GM19240 (cell line): ENCODE measurements at regions not wholly inside any gene's neighbourhood (a gene's known extent, or its start where the extent isn't known, plus 50 kb on each side); places are given as distances from the start of the nearest gene placed in this dataset.
"Not testable (repeated sequence)": the region's sequence is repeated elsewhere in the genome, so short reads cannot be mapped to it uniquely, and the experiment has no call there.

ENCODE experiments used
- DNase-seq: peaks from one replicate; pipeline ENCODE4 v3.0.0; 2011; ENCODE audit warnings: low spot score; ENCODE audit not compliant: insufficient read length

- DNase-seq = no peak
These were observed 957.8 kb downstream of the C4orf33 start for GRCh38 chr4:130053723-130054122.

DNA sequence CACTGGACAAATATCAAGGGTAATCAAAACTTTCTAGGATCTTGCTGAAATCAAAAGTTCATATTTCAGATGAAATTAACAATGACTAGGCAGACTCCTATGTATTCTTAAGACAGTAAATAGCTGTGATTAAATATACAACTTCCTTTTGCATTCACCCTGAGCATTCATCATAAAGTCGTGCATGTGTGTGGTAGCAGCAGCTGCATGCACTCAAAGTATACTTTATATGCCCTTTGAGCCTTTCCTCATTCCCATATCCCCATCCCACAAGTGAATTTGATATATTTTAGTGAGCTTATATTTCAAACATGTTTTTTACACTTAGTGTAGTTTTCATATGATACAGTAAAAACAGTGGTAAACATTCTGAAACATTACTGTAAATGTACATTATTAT, 959.0 kb downstream of the C4orf33 start:
- DNase-seq = no peak

DNA sequence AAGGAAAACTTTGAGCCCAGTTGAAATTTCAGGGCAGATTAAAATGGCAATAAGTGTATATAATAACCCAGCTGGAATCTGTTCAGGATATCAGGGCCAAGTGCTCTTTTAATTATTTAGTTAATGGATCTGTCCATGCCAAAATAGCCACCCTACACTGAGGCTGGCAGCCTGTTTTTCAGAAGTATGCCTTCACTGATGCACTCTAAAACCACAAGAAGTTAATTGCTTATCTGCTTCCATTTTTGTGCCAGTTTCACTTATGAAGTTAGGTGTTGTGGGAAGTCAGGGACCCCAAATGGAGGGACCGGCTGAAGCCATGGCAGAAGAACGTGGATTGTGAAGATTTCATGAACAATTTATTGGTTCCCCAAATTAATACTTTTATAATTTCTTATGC, 960.3 kb downstream of the C4orf33 start:
- no peak for DNase-seq

DNA sequence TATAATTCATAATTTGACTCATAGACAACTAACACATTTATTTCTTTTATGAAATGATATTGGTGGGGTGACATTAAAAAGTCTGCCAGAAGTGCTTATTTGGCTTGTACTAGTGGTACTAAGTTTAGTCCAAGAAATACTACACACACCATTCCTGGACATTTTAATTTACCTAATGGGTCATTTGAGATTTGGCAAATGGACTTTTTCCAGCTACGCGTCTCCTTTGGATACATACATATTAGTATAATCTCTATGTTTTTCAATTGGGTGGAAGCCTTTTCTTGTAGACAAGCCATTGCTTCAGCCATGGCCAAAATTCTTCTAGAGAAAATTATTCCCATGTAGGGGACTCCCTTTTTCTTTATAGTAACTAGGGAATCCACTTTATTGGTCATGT, 968.5 kb downstream of the C4orf33 start:
- DNase-seq = no peak

GRCh38 chr4:130067419-130067818, 971.5 kb downstream of the C4orf33 start:
- DNase-seq = no peak

GRCh38 chr4:130068072-130068471, 972.1 kb downstream of the C4orf33 start:
- no peak for DNase-seq

DNA sequence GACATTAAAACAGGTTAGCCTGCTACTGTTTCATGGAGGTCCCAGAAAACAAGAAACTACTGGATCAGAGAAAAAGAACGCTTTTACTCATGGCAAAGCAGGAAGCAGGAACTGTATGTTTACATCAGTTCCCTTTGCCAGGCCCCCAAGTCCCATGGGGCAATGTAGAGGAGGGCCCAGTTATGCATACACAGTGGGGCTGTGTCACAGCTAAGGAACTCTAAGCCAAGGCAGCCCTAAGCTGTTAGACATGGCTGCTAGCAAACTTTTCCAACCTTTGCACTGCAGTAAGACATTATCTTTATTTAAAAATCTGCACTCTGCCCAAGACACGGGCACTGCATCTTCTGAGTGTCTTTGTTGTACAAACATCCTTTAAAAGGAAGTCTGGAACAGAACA, 975.8 kb downstream of the C4orf33 start:
- no peak for DNase-seq

- no peak for DNase-seq
These were observed 977.3 kb downstream of the C4orf33 start for GRCh38 chr4:130073145-130073790.

- no peak for DNase-seq
These were observed 978.1 kb downstream of the C4orf33 start for GRCh38 chr4:130074096-130074495.

DNA sequence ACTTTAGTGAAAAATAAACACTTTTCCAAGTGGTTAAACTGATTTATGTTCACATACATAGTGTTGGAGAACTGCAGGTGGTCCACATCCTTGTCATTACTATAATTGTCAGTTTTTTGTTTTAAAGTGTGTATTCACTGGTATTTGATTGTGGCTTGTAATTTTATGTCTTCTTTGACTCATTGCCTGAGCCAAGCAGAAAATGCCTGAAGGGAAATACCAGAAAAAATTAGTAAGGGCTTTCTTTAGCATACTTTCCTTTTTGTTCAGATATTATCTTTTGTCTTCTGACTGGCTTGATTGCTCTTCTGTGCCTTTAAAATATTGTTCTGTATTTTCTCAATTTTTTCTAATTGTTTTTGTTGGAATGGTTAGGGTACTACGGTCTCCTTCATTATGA, 981.3 kb downstream of the C4orf33 start:
- DNase-seq = no peak

DNA sequence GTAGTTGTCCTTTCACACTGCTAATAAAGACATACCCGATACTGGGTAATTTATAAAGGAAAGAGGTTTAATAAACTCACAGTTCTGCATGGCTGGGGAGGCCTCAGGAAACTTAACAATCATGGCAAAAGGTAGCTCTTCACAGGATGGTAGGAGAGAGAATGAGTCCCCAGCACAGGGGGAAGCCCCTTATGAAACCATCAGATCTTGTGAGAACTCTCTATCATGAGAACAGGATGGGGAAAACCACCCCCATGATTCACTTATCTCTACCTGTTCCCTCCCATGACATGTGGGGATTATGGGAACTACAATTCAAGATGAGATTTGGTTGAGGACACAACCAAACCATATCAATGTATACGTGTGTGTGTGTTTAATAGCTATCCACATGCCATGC, 983.1 kb downstream of the C4orf33 start:
- not testable (repeated sequence) for DNase-seq

- DNase-seq = no peak
These were observed 985.0 kb downstream of the C4orf33 start for GRCh38 chr4:130080872-130081451.

DNA sequence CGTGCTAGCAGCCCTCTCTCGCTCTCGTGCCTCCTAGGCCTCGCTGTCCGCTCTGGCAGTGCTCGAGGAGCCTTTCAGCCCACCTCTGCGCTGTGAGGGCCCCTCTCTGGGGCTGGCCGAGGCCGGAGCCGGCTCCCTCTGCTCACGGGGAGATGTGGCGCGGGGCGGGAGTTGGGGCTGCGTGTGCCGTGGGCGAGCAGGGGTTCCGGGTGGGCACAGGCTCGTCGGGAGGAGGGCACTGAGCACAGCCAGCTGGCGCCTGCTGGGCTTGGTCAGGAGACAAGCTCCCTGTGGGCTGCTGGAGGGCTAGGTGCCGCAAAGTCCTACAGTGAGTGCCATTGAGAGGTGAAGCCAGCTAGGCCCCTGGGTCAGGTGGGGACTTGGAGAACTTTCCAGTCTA, 994.5 kb downstream of the C4orf33 start:
- no peak for DNase-seq

DNA sequence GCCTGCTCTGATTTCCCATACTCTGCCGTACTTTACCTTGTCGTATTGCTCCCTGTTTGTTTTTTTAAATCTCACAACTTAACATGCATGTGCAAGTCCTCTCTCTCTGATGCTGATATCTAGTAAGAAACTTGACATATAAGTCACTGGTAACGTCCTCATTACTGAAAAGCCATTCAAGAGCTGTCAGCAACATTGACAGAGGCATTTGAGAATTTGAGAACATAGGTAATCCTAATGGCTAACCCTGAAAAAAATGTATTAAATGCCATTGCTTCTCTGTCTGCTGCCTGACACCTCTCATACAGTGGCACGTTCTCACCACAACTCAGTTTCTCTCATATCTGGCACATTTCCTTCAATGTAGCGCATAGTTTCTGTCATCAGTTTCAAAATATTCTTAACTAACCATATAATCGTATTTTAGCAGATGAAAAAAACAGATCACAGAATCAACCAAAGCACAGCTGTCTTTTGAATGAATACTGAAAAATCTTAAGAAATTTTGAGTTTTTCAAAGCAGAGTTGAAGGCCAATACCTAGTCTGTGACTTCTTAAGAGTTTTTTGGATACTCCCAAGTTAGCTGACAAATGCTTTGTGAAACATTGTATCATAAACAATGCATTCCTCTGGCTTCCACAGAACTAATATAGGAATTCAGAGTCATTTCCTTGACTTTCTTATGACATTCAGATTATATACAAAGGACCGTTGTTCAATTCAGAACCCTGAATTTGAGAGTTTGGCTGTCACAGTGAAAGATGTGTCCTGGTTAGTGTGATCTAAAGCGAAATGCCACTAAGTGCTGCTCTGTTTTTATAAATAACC, 996.4 kb downstream of the C4orf33 start:
- no peak for DNase-seq

- no peak for DNase-seq
These were observed 1003.2 kb downstream of the C4orf33 start for GRCh38 chr4:130099105-130099504.

DNA sequence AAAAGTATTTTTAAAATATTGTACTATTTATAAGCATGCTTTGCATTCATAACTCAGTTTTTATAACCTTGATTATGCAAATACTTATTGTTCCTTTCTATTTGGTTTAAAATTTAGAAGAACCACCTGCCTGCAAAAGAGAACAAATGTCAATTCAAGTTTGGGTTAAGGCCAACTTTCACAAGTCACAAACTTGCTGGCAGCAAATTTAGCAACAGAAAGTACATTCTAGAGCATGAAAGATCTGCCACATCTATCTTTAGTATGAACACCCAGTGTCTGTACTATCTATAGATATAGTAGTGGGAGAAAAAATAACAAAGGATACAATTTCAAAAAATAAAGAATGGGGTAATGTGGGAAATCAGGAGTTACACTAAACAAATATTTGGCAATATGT, 1014.2 kb downstream of the C4orf33 start:
- no peak for DNase-seq

- no peak for DNase-seq
These were observed 1014.8 kb downstream of the C4orf33 start for GRCh38 chr4:130110770-130111169.

- DNase-seq = no peak
These were observed 1028.1 kb downstream of the C4orf33 start for GRCh38 chr4:130124066-130124465.

- DNase-seq = no peak
These were observed 1029.5 kb downstream of the C4orf33 start for GRCh38 chr4:130125467-130125866.

DNA sequence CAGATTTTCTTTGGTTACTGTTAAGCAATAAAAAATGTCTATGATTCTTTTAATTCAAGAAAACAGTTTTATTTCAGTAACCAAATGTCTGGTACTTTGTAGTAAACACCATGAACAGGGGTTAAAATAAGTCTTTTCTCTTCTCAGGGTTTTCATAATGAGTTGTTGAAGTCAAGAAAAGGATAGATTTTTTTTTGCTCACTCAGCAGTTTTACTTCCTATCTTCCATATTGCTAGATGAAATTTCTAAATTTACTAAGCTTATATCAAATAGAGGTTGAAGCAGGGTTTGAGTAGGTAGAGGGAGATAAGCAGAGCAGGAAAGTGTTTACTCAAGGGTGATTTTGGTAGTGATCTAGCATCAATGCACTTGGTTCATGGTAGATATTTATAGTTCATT, 1031.3 kb downstream of the C4orf33 start:
- DNase-seq = no peak

DNA sequence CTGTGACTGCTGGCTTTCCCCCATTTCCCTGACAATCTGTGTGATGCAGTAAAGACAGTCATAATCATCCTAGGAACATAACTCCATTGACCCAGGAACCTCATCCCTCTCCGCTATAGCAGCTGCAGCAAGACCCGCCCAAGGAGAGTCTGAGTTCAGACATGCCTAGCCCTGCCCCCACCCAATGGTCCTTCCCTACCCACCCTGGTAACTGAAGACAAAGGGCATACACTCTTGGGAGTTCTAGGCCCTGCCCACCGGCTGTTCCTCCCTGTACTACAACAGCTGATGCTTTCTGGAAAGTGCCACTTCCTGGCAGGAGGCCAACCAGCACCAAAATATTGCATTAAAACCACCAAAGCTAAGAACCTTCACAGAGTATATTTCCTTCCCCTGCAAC, 1035.6 kb downstream of the C4orf33 start:
- DNase-seq = no peak

GRCh38 chr4:130141651-130142050, 1045.7 kb downstream of the C4orf33 start:
- no peak for DNase-seq

GRCh38 chr4:130143656-130144055, 1047.7 kb downstream of the C4orf33 start:
- no peak for DNase-seq
